Kidney capillary endothelial cell (primary cell): ENCODE measurements at regions not wholly inside any gene's neighbourhood (a gene's known extent, or its start where the extent isn't known, plus 50 kb on each side); places are given as distances from the start of the nearest gene placed in this dataset.
"Not testable (repeated sequence)": the region's sequence is repeated elsewhere in the genome, so short reads cannot be mapped to it uniquely, and the experiment has no call there.

ENCODE experiments used
- DNase-seq: peaks from one replicate; pipeline ENCODE4 v3.0.0-alpha.2; 2018; ENCODE audit warnings: low spot score

DNA sequence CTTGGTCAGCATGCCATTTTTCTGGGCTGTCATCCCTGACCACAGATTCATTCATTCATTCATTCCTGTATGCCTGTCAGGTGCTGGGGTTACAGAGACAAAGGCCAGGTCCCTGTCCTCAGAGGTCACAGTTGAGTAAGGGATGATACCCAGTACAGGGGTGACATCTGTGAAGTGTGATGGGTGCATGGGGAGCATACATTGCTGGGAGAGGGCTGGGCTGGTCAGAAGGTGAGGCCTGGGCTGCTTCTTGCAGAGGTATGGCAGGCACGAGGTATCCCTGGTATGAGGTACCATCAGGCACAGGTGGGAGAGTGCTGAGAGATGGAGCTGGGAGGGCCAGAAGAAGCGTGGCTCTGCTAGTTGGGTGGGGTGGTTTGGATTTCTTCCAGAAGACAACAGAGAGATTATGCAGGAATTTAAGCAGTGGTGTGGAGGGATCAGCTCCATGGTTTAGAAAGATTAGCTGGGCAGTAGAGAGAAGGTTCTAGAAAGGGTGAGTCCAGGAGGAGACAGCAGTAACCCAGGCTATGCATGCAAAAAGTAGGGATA is 181.9 kb upstream of the HAAO start:
- no peak for DNase-seq

DNA sequence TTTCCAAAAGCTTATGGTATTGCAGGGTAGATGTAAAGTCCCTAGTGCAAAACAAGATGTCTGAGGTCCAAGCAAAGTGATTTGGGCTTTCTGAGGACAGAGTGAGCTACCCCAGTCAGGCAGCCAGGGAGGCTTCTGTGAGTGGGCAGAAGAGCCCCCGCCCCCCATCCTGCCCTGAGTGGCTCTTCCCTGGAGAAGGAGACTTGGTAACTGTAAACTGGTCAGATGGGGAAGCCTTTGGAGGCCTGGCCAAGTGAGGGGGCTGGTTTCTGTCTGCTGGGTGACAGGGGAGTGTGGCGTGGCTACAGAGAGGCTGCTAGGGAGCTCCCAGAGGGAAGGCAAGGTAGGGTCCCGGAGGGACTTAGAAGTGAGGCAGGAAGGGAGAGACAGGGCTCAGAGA is 181.3 kb upstream of the HAAO start:
- DNase-seq = no peak

GRCh38 chr2:42972933-42973516 is 180.6 kb upstream of the HAAO start:
- DNase-seq = not testable (repeated sequence)

DNA sequence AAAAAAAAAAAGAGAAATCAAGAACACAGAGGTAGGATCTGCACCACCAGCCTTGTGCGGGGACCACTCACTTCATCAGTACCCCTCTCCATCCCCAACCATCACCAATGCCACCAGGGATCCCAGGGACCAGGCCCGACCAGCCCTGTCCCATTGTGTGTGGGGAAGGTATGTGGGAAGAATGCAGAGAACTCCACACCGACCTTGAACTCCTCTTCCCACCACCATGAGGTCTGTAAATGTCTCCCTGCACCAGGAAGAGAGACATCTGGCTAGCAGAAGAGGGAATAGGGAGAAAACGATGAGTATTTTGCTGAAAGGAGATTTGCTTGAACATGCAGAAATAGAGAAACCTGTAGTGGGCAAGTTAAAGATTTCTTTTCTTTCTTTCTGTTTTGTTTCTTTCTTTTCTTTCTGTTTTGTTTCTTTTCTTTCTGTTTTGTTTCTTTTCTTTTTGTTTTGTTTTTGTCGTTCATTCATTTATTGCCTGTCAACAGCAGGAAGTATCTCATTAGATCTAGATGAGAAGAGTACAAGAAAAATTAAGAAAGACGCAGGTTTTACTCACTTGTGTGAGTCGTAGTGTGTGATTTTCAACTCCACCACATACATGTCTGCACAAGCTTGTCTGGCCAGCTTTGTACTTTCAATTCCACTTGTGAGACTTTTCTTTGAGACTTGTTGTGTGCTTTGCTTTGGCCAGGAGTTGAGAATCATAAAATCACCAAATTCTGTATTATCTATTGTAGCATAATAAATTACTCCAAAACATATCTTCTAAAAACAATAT is 179.8 kb upstream of the HAAO start:
- no peak for DNase-seq

- no peak for DNase-seq
Observed at GRCh38 chr2:42971381-42971780, 179.0 kb upstream of the HAAO start.

DNA sequence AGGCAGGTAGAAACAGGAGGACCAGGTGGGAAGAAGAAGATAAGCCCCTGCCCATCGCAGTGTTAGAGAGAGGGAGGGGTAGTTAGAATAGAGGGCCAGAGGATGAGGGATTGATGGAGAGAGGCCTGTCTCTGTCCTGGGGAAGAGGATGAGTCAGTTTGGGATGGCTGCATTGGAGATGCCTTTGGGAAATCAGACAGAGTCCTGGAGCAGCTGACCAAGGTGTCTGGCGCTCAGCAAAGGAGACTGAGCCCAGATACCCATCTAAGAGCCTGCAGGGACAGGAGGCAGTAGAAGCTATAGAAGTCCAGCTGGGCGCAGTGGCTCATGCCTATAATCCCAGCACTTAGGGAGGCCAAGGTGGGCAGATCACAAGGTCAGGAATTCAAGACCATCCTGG is 177.8 kb upstream of the HAAO start:
- no peak for DNase-seq

GRCh38 chr2:42969231-42970150 is 177.1 kb upstream of the HAAO start:
- peak; percentile 83 for DNase-seq

- peak; percentile 42 for DNase-seq
Observed at GRCh38 chr2:42967959-42968674, 175.7 kb upstream of the HAAO start.

GRCh38 chr2:42965910-42966309 is 173.5 kb upstream of the HAAO start:
- no peak for DNase-seq

GRCh38 chr2:42965196-42965595 is 172.8 kb upstream of the HAAO start:
- DNase-seq = no peak

DNA sequence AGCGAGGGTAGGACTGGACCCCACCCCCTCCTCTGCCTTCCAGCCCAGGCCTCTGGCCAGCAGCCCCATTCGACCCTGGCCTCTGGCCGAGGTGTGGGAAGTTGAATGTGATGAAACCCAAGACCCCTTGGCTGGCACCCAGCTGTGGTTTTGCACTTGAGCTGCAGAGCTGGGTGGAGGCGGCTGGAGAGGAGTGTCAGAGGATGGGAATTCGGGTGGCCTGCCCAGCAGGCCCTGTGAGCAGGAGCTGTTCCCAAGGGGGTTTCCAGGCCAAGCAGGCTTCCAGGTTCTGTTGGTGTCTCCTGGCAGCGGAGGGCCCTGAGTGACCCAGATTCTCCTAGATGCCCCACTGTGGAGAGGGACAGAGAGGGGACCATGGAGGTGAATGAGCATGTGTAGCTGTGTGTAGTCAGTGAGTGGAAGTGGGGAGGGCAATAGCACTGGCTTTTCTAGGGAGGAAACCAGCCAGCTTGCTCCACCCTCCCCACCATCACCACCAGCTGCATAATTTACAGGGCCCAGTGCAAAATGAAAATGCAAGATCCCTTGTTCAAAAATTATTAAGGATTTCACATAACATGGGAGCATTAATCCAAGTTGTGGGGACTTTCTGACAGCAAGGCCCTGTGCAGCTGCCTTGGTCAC is 172.2 kb upstream of the HAAO start:
- DNase-seq = no peak

- no peak for DNase-seq
Observed at GRCh38 chr2:42963452-42964068, 171.2 kb upstream of the HAAO start.

GRCh38 chr2:42962508-42962953 is 170.1 kb upstream of the HAAO start:
- peak; percentile 39 for DNase-seq

DNA sequence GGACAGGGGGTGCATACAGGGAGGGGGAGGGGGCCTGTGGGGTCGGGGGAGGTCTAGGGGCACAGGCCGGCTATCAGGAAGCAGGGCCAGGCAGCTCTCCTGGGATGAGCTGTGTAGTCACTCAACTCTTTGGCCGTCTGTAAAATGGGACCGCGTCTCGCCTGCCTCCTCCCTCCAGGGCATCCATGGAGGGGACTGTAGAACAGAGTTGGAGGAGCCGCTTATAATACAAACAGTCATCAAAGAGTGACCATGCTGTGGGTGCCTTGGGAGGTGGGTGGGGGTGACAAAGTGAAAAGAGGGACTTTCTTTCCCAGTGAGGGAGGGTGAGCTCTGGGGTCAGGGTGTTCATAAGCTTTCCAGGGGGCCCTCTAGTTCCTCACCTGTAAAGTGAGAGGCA is 169.6 kb upstream of the HAAO start:
- no peak for DNase-seq

GRCh38 chr2:42961385-42961811 is 169.0 kb upstream of the HAAO start:
- peak; percentile 98 for DNase-seq

GRCh38 chr2:42960842-42961180 is 168.4 kb upstream of the HAAO start:
- no peak for DNase-seq

- DNase-seq = no peak
Observed at GRCh38 chr2:42960002-42960841, 167.8 kb upstream of the HAAO start.

DNA sequence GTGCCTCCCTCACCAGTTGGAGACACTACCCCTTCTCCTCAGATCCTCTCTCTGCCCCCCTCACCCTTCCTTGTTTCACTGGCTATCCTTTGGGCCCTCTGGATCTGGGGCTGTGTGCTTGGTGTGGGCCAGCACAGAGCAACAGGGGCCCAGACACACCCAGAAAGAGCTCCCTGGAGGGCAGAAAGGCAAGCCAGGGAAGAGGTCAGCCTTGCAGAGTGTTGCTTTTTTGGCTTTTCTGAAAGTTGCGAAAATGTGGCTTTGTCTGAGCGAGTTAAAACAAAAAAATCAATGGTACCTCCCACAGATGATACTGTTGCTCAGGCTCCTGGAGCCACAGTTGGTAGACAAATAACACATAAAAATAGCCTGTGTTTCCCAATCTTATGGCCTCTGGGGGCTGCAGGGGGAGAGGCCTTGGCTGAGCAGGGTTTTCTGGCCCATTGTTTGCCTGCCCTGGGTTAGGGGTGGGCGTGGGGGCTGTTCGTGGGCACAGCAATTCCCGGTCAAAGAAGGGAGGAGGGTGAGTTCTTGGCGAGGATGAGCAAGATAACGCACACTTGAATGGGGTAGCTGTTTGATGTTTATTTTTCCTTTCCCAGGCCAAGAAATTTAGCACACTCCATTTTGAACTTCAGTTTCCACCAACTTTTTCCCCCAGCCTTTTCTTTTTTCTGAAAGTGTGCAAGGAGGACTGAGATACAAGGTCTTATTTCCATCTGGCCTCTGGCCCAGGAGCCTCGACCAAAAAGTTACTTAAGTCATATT is 167.0 kb upstream of the HAAO start:
- no peak for DNase-seq

DNA sequence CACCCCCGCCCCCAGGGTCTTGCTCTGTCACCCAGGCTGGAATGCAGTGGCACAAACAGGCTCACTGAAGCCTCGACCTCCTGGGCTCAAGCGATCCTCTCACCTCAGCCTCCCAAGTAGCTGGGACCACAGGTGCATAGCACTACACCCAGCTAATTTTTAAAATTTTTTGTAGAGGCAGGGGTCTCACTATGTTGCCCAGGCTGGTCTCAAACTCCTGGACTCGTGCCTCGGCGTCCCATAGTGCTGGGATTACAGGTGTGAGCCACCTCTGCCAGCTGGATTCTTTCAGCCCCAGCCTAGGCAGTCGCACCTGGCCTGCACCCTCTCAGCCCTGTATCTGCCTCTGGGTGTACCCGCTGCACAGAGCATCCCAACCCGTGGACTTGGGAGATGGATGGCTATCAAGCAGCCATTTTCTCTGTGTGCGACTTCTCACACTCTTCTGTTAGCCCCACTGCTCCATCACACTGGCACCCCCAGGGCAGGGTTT is 166.4 kb upstream of the HAAO start:
- DNase-seq = no peak
